ENCODE measurements at regions not wholly inside any gene's neighbourhood (a gene's known extent, or its start where the extent isn't known, plus 50 kb on each side); places are given as distances from the start of the nearest gene placed in this dataset.
"Not testable (repeated sequence)": the region's sequence is repeated elsewhere in the genome, so short reads cannot be mapped to it uniquely, and the experiment has no call there.

DNA sequence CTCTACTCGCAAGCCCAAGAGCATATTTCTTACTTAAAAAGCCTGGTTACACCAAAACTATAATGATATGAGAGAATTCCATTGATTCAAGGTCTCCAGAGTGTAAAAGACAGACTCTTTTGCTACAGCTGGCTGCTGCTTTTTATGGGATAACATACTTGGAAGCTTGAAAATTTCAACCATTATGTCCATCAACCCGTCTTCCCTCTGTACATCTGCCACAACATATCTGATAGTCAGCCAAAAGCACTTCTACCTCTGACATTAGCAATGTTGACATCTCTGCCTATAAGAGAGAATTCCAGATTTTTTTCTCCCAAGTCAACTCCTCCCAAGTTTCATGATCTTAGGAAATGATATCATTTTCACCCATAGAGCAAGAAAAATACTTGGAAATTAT lies 54.4 kb upstream of the IQCM start:
- DNase-seq, result peak in 1 of 2 experiments; percentile 27

DNA sequence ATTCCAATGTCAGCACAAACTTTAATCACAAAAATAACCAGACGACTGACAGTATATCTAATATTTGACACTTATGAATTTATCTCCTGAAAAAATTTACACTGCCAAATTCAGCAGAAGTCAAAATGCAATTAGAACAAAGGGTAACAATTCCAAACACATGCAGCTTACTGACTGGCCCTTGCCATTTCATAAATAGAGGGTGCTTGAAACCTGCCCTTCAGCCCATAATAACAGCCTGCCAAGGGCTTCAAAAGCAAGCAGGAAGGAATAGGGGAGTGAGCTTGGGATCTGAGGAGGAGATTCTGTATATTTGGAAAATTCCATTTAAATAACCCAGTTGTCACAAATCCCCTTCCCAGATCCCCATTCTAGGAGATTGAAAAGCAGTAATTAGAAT lies 66.1 kb upstream of the IQCM start:
- no peak for DNase-seq

DNA sequence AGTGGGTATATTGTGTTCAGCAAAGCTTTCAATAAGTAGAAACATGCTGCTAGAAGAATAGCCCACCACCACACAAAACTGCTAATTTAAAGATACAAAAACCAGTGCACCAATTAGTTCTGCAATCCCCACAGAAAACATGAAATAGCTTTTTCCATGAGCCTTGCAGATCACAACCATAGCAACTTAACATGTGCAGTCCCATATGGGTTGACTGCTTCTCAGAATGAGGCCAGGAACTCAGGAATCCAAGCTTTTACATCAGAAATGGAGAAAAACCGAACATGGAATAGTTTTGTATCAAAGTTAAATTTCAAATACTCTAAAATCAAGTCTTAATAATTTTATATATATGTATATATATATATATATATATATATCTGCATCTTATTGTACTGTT lies 66.6 kb upstream of the IQCM start:
- no peak for DNase-seq

DNA sequence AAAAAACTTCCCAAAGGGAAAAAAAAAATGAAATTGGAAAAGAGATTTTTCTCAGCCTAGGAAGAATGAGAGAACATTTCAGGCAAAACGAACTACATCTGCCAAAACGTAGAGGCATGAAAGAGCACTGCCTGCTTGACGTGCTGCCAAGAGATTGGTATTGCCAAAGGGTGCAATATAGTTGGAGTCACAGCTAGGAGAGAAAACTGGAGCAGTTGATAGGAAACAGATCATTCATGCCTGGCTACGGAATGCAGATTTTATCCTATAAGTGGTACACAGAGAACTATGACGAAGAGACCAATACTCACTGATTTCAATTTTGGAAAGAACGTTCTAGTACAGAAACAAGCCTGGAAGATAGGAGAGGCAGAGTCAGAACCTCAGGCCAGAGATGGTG lies 68.4 kb upstream of the IQCM start:
- peak in 1 of 2 experiments; percentile 61 for DNase-seq

DNA sequence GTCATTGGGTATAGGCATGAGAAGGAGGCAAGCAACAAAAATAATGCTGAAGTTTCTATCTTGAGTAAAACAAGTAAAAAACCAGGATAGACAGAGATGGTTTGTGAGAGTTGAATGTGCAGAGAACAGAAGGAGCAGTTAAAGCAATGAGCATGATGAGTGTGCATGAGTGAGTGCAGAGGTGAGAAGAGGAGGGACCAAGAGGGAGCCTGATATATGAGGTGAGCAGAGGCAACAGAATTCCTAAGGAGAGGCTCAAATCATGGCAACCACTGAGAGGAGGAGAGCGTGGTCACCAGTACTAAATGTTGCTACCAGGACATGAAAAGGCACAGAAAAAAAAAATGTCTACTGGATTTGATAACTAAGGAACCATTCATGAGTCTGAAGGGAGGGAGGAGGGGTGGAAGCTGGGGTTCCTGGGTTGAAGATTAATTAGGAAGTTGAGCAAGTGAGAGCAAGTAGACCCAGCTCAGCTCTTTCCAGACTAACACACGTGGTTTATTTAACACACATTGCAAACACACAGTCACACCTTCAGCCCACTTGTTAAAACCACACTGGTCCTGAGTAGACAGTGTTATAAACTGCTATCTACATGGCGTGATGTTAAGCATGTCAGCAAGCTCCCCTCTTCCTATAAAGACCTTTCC lies 69.0 kb upstream of the IQCM start:
- no peak for DNase-seq

DNA sequence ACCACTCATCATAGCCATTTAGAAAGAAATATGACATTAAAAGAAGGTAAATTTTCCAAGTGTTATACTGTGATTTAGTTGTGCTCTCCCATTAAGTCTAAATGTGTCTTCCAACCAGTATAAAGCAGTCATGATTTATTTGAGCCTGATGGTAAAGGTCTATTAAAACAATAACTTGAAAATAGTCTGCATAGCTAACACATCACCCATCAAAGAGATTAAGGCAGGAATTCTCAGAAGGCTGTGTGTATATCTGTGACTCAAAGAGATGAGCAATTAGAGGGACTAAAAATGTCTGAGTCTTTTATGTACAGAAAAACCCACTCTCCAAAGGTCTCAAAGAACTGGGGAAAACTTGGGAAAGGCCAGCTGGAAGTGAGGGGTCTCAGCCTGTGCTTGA lies 70.3 kb upstream of the IQCM start:
- no peak for DNase-seq

DNA sequence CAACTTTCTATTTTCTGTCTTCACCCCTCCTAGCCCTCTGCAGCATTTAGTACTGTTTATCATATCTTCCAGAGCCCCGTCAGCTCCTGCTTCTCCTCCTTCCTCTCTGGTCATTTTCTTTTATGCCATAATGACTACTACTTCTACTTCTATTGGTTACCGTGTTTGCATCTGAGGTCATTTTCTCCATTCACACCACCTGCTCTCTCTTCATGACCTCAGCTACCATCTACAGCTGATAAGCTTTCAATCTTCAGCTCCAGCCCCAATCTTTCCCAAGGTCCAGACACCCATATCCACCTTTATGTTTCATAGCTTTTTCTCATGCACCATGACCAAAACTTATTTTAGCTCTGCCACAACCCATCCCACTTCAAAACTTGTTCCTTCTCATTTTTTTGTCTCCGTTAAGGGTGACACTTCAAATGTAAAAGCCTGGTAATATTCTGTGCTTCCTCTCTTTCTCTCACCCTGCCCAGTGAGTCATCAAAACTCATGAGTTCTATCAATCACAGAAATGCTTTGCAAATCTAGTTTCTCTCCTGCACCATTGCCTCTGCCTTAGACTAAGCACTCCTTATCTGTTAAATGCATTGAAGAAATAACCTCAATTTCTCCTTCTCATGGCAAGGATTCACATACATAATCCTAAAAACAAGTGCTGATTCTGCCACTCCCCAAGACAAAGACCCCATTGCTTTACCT lies 71.3 kb upstream of the IQCM start:
- no peak for DNase-seq

DNA sequence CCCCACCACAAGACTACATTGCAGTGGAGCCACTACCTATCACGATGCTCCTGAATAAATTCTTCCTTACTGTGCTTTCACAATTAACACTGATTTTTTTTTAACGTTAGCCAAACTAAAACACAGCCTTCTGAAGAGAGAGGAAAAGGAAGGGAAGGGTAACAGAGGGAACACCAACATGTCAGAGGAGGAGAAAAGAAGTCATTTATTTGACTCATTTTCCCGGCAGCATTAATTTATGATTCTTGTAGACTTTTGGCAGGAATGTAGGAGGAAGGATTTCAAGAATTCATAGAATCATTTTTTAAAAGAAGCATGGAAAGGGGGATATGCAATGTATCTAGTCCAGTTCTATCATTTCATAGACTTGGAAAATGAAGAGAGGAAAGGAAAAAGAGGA lies 74.3 kb upstream of the IQCM start:
- DNase-seq, result no peak

DNA sequence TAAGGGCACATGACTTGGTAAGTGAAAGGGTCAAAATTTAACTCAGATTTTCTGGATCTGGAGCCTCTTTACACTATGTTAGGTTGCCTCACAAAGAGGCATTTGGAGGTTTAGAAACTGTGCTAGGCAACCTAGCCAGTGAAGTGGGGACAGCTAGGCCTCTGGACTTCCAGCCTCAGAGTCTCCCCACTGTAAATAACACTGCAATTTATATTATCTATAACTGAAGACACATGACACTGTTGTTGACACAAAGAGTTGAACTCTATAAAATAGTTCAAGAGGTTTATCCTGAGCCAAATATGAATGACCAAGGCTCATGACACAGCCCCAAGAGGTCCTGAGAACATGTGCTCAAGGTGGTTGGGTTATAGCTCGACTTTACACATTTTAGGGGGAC lies 74.9 kb upstream of the IQCM start:
- DNase-seq, result no peak

DNA sequence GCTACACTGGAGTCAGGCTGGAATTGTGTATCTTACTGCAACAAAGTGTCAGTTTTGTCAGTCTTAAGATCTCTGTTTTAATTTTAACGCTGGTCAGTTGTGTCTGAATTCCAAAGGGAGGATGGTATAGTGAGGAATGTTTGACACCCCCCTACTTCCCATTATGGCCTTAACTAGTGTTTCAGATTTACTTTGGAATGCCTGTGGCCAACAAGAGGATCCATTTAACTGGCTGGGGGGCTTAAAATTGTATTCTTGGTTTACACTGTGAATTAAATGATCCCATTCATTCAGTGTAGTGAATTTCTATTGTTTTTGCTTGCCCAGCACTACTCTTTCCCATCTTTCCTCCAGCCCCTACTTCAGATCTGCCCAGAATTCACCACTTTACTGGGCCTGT lies 75.8 kb upstream of the IQCM start:
- no peak for DNase-seq

DNA sequence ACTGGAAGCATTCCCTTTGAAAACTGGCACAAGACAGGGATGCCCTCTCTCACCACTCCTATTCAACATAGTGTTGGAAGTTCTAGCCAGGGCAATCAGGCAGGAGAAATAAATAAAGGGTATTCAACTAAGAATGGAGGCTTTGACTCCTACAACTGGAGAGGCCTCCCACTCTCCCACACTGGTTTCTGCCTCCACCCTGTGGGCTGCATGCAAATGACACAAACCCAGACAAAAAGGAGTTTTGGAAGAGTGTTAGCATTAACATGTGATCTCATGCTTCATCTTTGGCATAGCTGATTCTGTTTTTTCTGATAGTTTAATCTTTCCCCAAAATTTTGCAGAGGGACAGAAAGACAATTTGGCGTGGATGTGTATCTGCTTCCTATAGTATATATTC lies 80.8 kb upstream of the IQCM start:
- DNase-seq, result peak in 1 of 2 experiments; percentile 62

DNA sequence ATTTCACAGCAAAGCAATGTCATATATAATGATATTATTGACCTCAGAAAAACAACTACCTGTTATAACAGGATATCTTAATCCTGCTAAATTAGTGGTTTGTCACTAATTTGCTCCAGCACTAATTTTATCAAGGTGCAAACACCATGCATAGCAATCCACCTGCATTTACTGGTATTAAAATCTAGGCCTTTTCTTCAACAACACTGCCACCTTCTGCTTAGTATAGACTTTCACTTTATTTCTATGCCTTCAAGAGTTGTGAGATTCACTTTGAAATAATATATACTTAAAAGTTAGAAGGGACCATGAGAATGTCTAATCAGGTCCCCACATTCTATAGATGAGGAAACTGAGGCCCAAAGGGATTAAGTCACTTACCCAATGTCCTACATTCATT lies 82.1 kb upstream of the IQCM start:
- DNase-seq, result peak; percentile 6 to 10

DNA sequence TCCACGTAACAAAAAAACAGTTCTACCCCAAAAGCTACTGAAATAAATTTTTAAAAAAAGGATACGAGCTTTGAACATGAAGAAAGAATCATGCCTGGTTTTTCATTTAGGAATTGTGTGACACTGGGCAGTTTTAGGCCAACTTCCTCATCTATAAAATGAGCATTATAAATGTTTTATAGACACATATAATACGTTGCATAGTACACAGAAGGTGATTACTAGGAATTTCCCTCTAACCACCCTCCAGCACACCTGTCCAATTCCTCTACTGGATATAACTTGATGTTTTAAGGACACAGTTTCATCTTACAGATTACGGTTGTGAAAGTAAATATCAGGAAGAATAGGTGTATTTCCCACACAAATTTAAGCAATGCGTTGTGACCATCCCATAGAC lies 85.5 kb upstream of the IQCM start:
- DNase-seq, result no peak

DNA sequence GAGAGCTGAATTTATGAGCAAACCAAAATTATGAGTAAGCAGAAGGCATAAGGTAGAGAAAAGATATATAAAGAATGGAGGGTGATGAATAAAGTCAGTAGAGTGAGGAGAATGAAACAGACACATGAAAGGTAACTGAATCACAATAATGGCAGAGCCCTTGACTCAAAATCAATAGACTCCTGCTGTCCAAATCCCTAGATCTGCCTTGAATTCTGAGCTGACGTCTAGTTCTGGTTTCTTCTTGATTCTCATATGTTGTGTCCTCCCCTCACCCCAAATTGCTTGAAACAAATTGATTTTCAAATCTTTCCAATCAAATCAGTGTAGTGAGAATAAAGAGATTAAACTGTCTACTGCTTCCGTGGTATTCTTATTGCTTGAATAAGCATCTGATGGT lies 86.6 kb upstream of the IQCM start:
- no peak for DNase-seq

DNA sequence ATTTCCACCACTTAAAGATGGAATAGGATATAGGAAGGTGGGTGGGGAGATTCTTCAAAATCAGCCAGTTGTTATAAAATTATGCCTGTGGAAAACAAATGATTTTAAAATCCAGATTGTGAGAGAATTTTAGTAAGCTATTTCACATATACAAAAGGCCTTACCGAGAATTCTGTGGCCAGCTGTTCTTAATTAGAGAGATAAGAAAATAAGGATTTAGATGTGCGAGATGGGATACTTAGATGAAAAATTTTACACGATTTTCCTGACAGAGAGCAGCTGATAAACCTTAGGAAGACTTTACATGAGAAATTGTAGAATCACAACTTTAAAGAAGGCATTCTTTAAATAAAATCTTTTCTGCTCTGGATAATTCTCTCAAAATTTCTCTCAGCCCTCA lies 94.5 kb upstream of the IQCM start:
- DNase-seq, result no peak

DNA sequence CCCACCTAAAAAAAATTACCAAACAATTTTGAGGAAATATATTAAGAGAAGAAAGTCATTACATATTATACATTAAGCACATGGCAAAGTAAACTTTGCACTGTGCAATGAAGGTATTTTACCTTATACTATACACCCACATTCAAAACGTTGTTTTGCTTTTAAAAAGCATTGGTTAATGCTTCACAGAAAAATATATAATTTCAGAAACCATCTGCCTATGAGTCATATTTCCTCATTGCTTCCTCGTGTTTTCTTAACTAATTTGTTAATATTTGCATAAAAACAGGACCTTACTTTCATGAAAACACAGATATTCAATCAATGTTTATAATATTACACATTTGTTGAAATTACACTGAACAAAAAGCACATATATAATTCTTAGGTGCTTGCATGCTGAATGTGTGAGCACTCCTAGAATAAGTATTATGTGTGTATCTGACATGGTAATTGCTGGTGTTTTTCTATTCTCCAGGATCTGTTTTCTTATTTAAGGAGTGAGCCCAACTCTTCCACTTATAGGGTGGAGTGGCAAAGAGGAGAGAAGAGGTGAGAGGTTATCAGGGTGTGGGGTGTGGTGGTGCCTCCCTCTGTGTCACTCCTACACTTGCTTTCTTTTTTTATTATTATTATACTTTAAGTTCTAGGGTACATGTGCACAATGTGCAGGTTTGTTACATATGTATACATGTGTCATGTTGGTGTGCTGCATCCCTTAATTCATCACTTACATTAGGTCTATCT lies 95.1 kb upstream of the IQCM start:
- no peak for DNase-seq

DNA sequence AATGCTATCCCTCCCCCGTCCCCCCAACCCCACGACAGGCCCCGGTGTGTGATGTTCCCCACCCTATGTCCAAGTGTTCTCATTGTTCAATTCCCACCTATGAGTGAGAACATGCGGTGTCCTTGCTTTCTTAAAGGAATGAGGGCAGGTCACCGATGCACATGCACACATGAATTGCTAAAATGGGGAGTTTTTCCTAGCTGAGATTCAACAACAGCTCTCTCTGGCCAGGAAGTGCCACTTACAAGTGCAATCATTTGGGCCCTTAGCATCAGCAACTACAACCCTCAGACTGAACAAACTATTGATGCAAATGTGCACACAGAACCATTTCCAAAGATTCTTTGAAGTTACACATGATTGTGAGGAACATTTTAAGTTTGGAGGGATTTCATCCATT lies 95.7 kb upstream of the IQCM start:
- DNase-seq, result no peak

DNA sequence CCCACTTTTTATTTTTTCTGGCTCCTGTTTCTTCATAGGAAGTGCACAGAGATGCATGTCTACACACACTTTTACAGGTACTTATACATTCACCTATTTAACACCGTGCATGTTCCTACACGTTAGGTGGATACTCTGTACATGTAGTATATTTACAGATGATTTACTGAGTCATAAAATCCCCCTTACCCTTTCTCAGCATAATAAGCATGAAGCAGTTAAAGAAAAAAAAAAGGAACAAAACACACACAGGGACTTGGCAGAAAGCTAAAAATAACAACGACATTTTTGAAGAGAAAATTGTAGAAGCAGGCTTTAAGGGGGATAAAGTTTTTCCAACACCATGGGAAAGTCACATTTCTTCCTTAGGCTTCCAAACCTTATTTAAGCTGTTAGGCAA lies 96.4 kb upstream of the IQCM start:
- no peak for DNase-seq

DNA sequence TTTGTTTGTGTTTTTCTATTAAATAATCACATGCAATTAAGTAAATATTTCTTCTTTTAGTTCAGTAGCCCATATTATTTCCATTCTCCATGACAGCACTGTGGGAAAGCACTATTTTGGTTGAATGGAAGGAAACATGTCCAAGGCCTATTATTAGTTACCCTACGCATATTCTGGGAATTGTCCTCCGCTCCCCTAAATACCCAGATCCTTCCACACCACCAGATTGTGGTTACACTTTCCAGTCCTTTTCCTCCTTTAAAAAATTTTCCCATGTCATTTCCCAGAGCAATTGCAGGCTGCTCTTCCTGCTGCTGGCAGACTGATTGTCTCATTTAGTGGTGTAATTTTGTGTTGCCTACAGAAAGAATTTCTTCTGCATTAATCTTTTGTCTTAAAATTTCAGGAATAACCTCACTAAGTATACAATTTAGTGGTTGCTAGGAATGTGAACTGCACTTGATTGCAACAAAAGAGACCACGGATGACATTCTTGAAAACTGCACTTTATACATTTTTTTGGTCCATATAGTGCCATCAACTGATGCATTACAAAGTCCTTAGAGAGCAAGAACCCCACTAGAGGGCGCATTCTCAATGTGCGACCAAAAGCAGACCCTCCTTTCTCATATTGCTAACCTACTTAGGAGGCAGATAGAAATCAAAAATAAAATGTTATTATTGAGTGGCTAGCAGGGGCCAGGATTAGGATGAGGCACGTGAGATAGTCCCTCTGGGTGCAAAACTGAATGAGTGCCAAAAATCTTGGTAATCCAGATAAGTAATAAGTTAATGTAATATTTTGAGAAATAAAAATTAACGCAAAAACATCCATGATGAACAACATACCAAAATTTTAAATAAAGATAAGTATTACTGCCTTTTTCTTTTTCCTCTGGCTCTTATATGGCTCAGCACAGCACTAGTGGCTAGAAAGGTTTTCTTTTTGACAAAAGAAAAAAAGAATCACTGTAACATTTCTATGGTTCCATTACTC lies 98.8 kb upstream of the IQCM start:
- DNase-seq, result peak in 1 of 2 experiments; percentile 73

DNA sequence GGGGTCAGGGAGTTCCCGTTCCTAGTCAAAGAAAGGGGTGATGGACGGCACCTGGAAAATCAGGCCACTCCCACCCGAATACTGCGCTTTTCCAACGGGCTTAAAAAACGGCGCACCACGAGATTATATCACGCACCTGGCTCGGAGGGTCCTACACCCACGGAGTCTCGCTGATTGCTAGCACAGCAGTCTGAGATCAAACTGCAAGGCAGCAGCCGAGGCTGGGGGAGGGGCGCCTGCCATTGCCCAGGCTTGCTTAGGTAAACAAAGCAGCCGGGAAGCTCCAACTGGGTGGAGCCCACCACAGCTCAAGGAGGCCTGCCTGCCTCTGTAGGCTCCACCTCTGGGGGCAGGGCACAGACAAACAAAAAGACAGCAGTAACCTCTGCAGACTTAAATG lies 100.1 kb upstream of the IQCM start:
- not testable (repeated sequence) for DNase-seq

DNA sequence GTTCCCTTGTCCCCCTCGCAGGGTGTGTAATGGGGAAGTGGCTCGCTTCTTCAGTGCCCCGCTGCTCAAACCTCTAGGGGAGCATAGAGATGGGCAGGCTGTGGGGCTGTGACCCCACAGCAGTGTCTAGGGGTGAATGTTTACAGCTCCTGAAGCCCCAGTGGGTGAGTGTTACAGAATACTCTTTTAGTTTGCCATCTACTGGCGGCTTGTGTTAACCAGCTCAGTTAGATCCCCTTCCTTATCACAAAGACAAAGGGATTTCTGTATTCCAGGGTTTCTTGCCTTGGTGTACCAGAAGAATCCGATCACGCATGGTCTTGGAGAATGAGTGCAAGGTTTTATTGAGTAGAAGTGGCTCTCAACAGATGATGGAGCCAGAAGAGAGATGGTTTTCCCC lies 108.1 kb upstream of the IQCM start:
- no peak for DNase-seq

DNA sequence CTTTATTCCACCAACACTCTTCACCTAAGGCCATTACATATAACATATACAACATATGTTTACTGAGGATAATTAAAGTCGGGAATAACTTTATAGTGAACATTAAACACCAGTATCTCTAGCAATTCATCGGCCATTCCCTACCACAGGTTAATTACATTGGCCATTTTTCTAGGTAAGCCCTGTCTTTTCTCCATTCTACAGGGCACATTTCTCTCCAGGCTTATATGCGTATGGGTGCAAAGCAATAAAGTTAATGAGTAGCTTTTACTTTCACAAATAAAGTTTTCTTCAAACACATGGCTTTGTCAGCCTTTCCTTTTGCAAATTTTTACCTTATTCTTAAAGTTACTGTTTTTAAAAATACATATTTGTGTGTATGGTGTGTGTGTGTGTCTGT lies 111.9 kb upstream of the IQCM start:
- DNase-seq, result no peak

DNA sequence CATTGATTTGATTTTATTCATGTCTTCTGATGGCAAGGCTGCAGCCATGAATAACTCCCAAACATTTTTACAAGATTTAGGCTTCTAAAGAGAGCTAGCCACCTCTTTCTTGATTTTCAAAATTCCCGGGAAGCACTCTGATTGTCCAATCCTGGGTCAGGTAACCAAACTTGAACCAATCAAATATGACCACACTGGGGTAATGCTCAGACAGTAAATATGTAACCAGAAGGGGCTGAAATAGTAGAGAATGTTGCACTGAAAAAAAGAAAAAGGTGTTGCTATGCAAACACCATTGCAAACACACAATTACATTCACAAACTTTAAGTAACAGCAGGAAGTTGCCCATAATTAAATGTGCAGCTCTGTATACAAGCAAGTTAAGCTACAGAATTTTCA lies 112.9 kb upstream of the IQCM start:
- DNase-seq, result no peak
